Hematopoietic multipotent progenitor cell treated with erythropoietin and hydrocortisone succinate and interleukin-3 and kit ligand, for 17 days (in vitro differentiated cells): ENCODE measurements at regions not wholly inside any gene's neighbourhood (a gene's known extent, or its start where the extent isn't known, plus 50 kb on each side); places are given as distances from the start of the nearest gene placed in this dataset.

ENCODE experiments used
- DNase-seq: peaks from one replicate; pipeline ENCODE4 v3.0.0-alpha.2; 2015; ENCODE audit warnings: low spot score

DNA sequence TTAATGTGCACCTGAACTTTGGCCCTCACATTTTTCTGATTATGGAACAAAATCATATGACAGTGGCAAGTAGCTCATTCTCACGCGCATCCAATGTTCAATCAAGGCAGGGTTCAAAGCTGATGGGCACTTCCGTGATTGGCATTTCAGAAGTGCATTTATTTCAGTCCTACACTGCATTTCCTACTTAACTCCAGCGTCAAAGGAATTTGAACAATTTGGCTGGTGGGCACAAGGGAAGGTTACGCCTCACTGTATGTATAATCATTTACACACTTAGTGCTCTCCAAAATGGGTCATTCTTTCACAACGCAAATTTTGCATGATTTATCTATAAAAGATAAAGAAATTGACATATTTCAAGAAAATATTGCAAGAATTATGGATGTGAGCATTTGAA, 167.9 kb upstream of the VLDLR start:
- DNase-seq, result no peak

DNA sequence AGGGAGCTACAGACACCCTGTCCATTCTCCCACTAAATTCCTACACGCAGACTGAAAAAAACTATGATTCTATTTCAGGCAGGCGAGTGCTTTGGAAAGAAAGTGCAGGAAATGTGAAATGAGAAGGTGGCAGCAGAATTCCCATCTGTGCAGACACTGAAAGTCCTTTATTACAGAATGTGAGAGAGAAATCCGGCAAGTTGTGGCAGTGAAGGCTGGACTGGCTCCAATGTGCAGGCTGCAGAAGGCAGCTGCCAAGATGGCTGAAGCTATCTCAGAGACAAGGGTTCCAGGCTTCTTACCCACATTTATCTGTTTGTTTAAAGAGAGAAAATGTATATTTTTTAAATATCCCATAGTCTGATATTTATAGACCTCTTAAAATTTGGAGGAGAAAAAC, 161.8 kb upstream of the VLDLR start:
- no peak for DNase-seq

DNA sequence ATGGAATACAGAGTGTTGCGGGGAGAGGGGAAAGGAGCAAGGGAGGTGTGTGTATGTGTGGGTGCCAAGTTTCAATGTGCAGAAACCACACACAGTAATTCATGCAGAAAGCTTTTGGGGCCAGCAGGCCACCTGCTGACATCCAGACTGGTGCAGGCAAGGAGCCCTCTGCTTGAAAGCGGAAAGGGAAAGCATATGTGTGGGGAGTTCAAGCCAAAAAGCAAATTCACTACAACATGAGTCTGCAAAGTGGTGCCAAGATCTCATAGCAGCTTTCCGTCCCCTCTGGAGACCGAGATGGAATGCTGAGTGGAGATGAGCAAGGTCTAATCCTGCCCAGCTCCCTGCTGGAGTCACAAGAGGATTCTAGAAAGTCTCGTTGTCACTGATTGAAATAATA, 159.7 kb upstream of the VLDLR start:
- DNase-seq, result no peak

DNA sequence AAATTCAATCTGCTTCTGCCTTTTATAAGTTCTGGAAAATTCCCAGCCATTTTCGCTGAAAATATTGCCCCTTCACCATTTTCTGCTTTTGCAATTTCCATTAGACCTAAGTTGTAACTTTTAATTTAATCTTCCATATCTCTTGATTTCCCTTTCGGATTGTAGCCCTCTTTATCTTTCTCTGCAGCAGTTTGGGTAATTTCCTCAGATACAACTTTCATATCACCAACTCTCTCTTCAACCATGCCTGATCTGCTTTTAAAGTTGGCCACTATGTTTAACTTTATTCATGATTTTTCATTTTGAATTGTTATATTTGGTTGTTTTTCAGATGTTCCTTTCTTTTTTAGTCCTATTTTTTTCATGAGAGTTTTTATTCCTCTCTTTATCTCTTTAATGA, 157.0 kb upstream of the VLDLR start:
- DNase-seq, result no peak

DNA sequence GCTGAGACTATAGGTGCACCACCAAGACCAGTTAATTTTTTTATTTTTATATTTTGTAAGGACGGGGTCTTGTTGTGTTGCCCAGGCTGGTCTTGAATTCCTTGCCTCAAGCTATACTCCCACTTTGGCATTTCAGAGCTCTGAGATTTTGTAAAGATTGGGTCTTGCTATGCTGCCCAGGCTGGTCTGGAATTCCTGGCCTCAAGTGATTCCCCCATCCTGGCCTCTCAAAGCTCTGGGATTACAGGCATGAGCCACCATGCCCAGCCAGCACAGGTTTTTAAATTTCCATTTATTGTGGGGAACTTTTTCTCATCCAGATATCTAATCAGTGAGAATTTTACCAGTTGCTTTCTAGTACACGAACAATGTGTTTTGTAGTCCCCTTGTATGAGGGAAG, 156.1 kb upstream of the VLDLR start:
- no peak for DNase-seq

DNA sequence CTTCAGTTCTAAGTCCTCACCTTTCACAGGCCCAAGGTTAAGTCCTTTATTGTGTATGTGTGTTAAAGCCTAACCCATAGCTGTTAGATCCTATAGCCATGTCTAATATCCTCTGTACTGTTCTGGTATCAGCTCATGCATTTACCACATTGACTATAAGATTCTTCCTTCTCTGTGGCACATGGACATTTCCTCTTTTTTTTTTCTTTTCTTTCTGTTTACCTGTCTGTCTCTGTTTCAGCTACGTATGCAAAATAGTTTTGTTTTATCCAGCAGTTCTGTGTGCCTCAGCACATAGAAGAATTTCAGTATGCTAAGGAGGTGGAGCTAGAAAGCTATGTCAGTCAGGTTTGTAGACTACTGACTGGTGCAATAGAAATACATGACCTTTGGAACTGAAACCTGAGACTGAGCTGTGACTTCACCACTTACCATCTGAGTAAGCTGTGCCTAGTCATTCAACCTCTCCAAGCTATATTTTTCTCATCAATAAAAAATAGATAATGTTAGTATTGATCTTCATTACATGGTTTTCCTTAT, 155.6 kb upstream of the VLDLR start:
- DNase-seq, result no peak

DNA sequence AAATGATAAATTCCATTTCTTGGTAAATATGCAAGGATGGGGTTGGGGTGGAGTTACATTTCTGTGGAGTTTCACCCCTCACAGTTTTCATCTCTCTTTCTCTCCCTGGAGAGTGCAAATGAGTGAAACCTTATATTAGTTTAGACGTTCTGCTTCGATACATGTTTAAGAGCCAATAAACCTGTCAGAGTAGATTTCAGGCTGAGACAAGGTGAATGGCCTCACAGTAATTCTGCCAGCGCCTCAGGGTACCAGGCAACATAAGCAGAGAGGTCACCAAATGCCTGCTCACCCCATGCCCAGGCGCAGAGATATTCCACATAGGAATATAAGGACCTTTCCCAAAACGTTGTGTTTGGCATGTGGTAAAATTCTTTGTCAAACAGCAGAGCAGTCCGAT, 154.9 kb upstream of the VLDLR start:
- DNase-seq, result no peak

- DNase-seq, result no peak
These were observed 151.8 kb upstream of the VLDLR start for GRCh38 chr9:2469681-2470221.

DNA sequence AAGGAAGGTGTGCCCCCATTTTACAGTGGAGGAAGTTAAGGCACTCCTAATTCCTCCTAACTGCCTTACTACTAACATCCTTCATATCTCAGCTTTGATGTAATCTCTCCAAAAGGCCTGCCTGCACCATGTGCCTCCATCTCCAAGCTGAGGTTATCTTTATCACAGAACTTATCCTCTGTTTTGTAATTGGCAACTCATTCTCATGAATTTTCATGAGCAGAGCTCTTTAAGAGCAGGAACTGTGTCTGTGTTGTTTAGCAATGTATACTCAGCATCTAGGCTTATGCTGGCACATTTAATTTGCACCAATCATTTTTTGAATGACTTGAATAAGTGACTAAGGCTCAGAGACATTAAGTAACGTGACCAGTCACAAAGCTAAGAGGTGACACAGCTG, 147.9 kb upstream of the VLDLR start:
- no peak for DNase-seq

GRCh38 chr9:2477755-2478154, 143.8 kb upstream of the VLDLR start:
- no peak for DNase-seq

DNA sequence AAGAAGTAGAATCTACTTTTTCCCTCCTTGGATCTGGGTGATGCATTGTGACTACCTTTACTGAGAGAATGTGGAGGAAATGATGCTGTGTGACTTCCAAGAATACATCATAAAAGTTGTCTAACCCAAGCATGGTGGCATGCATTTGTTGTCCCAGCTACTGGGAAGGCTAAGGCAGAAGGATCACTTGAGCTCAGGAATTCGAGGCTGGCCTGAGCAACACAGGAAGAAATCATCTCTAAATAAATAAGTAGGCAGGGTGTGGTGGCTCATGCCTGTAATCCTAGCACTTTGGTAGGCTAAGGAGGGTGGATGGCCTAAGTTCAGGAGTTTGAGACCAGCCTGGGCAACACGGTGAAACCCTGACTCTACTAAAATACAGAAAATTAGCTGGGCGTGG, 143.2 kb upstream of the VLDLR start:
- no peak for DNase-seq

DNA sequence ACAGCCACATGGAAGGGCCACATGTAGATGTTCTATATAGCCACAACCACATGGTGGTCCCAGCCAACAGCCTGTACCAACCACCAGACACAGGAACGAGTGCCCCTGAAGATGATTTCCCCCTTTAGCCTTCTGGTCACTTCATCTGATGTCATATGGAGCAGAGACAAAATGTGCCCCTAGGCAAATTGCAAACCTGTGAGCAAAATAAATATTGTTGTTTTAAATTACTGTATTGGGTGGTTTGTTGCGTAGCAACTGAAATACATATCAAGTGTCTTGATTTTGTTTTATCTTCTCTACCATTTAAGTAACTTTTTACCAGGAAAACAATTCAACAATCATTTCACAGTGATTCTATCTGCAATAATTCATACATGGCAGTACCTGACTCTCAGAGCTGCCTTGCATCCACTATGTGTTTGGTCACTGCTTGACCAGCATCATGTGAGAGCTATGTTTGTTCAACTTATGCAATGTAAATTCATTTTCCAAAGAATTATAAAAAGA, 142.5 kb upstream of the VLDLR start:
- DNase-seq, result no peak

- DNase-seq, result no peak
These were observed 141.2 kb upstream of the VLDLR start for GRCh38 chr9:2480255-2480837.

DNA sequence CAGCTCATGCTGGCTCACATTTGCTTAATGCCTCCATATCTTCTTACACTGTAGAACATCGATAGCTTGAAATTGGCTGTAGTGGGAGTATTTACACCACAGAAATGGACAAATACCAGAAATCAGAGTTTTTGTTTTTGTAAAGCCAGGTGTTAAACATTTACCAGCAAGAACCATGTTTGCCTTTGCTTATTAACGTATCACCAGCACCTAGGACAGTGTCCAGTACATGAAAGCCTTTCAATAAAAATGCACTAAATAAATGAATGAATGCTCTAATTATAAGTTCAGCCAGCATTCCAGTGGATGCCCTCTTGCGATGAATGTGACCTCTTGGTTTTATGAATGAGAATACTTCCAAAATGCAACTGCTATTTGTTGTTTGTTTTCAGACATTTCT, 140.4 kb upstream of the VLDLR start:
- DNase-seq, result no peak

DNA sequence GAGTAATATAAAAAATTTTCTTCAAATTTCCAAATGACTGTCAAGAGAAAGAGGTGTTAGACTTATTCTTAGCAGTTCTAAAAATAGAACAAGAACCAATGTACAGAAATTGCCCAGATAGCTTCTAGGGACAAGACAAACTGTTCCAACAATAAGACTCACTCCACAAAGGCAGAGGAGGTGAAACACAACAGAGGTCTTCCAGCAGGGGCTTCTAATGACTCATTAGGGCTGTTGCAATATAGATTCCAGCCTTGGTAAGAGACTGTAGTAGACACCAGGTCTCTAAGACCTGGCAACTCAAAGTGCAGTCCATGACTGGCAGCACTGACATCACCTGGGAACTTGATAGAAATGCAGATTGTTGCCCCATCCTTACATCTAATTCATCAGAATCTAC, 134.6 kb upstream of the VLDLR start:
- DNase-seq, result no peak

DNA sequence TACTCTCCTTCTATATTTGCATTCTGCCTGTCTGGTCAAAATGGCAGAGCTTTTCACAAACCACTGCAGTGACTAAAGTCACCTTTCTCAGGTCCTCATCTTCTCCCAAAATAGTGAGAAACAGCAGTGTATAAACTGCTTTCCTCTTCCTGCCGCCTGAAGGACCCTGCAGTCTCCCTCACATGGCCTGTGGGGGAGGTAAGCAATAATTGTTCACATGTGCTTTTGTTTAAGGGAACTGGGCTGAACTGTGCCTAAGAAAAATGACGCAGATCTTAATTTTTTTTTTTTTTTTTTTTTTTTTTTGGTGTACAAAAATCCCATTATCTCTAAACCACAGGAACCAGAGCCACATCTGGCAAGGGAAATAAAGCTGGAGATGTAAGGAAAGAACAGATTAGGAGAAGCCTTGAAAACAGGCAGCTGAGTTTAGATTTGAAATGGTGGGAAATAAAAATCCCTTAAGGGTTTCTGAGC, 131.7 kb upstream of the VLDLR start:
- no peak for DNase-seq

DNA sequence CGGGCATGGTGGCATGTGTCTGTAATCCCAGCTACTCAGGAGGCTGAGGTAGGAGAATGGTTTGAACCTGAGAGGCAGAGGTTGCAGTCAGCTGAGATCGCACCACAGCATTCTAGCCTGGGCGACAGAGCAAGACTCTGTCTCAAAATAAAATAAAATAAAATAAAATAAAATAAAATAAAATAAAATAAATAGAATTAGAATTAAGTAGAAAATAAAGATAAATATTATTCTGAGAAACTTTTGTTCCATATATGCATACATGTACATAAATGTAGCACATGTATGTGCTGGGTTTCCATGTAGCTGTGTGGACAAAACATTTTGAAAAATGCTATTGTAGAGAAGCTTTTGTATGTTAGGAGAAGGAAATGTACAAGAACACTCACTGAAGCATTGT, 129.4 kb upstream of the VLDLR start:
- DNase-seq, result no peak

GRCh38 chr9:2493109-2493508, 128.5 kb upstream of the VLDLR start:
- no peak for DNase-seq

DNA sequence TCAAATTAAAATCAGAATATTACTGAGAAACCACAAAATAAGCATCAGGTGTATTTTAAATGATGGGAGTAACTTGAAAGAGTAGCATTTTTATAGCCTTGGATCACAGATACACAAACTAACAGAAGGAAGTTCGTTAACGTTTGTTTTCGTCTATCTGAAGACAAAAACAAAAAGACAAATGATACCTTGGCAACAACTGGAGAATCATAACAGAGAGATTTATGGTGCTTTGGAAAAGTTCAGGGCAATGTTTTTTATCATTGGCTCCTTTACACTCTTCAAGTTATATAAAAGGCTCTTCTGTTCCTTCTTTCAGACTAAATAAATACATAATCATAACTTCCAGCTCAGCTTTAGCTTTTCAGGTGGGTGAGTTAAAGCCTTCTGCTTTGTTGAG, 128.1 kb upstream of the VLDLR start:
- no peak for DNase-seq

DNA sequence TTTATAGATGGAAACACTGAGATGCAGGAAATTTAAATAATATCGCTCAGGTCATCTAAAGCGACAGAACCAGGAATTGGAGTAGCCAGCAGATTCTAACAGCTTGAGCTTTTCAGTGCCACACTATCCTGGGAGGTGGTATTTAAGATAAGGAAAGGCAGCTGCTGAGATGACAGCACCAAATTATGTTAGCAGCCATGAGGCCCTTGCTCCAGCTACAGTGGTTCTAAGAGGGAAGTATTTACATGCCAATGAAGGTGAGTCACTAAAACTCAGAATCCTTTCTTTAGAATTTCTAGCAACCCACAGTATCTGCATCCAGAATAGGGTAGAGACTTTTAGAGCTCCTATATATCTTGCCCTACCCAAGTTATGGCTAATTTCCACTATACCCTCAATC, 127.0 kb upstream of the VLDLR start:
- DNase-seq, result no peak

GRCh38 chr9:2495221-2496005, 126.2 kb upstream of the VLDLR start:
- DNase-seq, result no peak

GRCh38 chr9:2496169-2496568, 125.4 kb upstream of the VLDLR start:
- DNase-seq, result no peak

DNA sequence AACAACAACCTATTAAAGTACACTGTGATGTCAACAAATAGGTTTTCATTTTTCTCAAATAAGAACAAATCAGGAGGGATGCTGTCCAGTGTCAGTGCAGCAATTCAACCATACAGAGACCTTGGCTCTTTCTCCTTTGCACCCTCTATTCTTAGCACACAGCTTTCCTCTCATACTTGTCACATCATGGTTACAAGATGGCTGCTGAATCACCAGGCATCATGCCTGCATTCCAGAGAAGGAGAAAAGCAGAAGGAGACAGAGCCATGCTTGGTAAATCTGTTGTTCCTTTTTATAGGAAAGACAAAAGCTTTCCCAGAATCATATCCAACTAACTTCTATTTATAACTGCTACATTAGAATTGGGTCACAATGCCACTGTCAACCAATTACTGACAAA, 124.7 kb upstream of the VLDLR start:
- DNase-seq, result no peak
